ENCODE measurements at regions not wholly inside any gene's neighbourhood (a gene's known extent, or its start where the extent isn't known, plus 50 kb on each side); places are given as distances from the start of the nearest gene placed in this dataset.

DNA sequence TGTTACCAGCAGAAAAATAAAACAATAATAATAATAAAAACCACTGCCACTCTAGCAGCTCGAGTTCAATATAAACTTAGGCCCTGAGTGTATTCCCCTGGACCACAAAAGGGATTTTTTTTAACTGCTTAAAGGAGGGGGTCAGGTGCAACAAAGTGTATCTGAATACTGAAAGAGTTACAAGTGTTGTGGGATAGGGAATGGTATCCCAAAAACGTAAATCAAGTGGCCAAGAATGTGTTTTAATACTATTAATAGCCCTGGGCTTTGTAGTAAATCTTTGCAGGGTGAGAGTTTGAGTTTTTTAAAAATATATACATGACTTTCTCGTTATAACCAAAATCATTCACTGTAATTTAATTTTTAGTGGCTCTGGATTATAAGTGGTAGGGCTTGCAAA is 860.1 kb upstream of the INTU start:
- DNase-seq (ENCODE audit: low read depth in 4 of 4, low spot score in 2 of 4) = no peak

- no peak for DNase-seq (ENCODE audit: low read depth in 4 of 4, low spot score in 2 of 4)
These were observed 857.2 kb upstream of the INTU start for GRCh38 chr4:126775485-126776106.

GRCh38 chr4:126776361-126776760 is 856.4 kb upstream of the INTU start:
- no peak for DNase-seq (ENCODE audit: low read depth in 4 of 4, low spot score in 2 of 4)

- DNase-seq (ENCODE audit: low read depth in 4 of 4, low spot score in 2 of 4) = no peak
These were observed 855.1 kb upstream of the INTU start for GRCh38 chr4:126777649-126778048.

DNA sequence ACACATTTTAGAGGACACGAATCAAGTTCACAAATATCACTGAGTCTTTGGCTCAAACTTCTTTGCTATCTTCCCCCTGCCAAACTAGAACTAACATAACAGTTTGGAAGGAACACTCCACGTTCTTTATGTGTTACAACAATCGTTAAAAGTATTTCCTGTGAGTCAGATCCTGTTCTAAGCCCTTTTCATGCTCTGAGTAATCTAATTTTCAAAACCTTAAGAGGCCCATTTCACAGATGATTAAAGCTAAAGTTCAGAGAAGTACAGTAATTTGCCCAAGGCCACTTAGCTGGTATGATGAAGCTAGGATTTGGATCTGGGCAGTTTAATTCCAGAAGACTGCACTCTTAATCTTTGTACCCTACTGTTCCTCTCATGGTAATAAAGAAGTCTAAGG is 854.4 kb upstream of the INTU start:
- no peak for DNase-seq (ENCODE audit: low read depth in 4 of 4, low spot score in 2 of 4)

DNA sequence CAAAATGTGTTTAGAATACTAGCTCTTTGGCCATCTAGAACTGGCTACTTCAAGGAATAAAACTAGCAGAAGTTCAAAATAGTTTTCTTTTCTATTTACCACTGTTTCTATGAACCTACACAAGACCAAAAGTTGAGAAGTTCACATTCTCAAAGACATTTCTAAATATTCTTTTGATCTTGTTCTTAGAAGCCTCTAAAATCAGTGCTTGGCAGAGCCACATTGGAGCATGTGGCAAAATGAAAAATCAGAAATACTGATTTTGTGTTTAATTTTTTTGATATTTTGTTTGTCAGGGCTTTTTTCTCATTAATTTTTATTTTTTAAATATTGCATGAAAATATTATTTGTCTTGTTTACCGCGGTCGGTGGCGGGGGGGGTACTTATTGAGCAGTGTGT is 853.8 kb upstream of the INTU start:
- DNase-seq (ENCODE audit: low read depth in 4 of 4, low spot score in 2 of 4) = no peak

DNA sequence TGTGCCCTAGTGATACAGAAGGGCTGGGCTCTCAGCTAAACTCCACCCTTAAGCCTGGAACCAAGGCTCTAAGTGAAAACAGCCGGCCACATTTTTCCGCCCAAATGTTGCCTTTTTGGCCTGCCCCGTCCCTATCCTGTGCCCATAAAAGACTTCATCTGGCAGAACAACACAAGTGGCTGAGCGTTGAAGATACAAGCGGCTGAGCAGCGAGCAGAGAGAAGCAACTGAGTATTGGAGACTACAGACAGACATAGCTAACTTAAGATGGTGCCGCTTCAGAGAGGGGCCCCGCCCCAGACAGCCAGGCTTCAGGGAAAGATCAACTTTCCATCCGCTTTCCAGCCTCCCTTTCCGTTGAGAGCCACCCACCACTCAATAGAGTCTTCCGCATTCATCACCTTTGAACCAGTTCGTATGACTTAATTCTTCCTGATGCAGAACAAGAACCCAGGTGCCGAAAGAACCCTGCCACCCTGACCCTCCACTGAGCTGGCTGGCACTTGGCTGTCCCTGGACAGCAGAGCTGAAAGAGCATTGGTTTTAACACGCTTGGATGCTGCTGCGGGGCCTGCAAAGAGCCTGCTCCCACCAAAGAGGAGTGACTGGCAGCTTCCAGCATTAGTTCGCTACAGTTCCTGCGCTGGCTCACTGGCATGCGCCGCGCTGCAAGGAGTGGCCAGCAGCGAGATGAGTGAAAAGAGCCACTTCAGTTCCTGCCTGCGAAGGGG is 853.2 kb upstream of the INTU start:
- DNase-seq (ENCODE audit: low read depth in 4 of 4, low spot score in 2 of 4) = no peak

DNA sequence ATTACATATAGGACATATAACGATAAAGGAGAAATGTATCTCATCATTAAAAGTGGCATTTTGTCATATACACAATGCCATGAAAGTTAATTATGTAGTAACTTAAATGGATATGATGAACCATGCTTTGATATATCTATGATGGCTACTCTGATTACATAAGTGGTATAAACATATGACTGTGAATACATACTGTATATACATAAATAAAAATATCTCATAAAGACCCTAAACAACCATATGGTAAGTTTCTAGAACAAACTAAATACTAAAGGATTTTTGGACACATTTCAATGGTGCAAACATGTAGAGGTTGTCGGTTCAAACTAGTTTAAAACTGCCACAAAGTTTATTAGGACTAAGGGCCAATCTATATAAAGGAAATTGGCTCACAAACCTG is 849.6 kb upstream of the INTU start:
- no peak for DNase-seq (ENCODE audit: low read depth in 4 of 4, low spot score in 2 of 4)

GRCh38 chr4:126784966-126785580 is 847.7 kb upstream of the INTU start:
- no peak for DNase-seq (ENCODE audit: low read depth in 4 of 4, low spot score in 2 of 4)

GRCh38 chr4:126790633-126791032 is 842.1 kb upstream of the INTU start:
- DNase-seq (ENCODE audit: low read depth in 4 of 4, low spot score in 2 of 4) = no peak

- DNase-seq (ENCODE audit: low read depth in 4 of 4, low spot score in 2 of 4) = no peak
These were observed 838.4 kb upstream of the INTU start for GRCh38 chr4:126794363-126794762.

GRCh38 chr4:126798214-126798613 is 834.5 kb upstream of the INTU start:
- no peak for DNase-seq (ENCODE audit: low read depth in 4 of 4, low spot score in 2 of 4)

DNA sequence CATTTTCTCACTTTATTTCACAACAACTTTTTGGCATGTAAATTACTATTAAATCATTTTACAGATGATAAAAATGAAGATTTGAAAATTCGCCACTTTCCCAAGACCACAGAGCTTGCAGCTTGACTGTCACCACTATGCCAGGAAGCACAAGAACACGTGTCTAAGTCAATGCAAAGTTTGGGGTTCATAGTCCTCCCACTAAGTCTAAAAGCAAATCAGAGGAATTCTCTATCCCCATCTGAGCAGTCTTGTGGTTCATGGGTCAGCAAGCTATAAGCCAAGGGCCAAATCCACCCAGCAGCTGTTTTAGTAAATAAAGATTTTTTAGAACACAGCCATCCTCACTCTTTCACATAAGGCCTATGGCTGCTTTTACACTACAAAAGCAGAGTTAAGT is 833.3 kb upstream of the INTU start:
- no peak for DNase-seq (ENCODE audit: low read depth in 4 of 4, low spot score in 2 of 4)

DNA sequence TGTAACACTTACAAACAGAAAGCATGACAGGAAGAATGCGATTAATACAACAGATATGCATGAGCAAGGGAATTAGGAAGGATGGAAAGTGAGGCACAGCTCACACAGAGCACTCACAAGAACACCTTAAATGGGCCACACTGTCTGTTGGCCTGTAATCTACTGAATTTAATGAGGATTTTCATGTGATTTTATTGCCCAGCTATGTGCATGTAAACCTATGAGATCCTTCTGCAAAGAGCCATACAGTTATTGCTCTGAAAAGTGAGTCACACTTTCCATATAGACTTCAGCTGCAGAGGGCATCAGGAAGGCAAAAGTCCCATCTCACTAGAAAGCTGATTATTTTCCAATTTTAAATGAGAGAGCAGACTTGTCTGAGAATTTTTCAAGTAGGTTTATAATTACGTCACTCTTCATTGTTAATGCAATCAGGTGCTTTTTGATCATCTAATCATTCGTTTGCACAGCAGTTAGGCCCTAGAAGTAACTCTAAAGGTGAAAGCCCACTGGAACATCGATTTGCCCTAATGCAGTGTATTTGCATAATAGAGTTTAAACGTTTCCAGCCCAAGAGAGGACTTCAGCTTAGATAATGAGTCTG is 832.7 kb upstream of the INTU start:
- DNase-seq (ENCODE audit: low read depth in 4 of 4, low spot score in 2 of 4) = no peak

DNA sequence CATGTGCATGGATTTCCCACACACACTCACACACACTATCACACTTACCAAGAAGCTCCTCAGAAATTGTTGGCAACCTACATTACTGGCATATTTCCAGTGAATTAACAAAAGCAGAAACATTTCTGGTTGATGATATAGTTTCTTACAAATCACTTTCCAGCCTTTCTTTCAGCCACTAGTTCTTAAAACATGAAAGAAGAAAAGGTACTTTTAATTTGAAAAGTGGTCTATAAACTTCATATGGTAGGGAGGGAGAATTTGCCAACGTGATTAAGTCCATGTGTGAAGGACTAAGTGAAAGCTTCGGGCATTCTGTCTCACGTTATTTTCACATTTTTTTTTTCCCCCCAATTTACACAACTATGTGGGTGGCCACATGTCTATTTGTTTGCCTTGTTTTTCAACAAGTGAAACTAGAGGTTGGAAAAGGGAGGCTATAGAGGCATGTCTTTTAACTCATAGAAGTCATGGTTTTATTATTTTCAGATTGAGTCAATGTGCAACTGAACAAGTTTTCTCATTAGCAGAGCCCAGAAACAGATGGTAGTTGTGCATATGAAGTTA is 832.1 kb upstream of the INTU start:
- no peak for DNase-seq (ENCODE audit: low read depth in 4 of 4, low spot score in 2 of 4)

DNA sequence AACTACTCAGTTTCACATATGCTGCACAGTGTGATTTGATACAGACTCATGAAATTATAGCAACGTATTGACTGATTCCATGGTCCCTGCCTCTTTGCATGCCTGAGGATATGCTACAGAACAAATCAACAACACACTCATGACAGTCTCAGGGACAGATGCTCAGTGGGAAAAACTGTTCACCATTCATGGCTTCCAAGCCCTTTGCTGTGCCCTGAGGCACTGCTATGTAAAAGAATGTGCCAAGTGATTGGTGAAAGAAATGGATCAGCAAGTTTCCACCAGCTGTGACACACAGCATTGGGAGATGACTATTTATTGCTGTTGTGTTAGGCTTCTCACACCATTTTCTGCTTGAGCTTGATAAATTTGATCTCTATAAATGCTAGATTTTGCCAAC is 825.6 kb upstream of the INTU start:
- no peak for DNase-seq (ENCODE audit: low read depth in 4 of 4, low spot score in 2 of 4)

DNA sequence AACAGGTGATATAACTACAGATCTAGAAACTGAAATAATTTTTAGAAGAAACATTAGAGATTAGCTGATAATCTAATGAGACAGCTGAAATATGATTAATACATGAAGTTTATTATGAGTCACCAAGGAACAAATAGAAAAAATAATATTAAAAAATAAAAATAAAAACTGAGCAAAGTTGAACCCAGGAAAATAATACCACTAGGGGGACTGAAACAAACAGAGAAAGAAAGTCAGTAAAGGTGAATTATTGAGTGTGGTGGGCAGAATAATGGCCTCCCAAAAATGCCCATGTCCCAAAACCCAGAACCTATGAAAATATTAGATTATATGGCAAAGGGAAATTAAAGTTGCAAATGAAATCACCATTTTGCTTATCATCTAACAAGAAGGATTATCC is 820.7 kb upstream of the INTU start:
- no peak for DNase-seq (ENCODE audit: low read depth in 4 of 4, low spot score in 2 of 4)

DNA sequence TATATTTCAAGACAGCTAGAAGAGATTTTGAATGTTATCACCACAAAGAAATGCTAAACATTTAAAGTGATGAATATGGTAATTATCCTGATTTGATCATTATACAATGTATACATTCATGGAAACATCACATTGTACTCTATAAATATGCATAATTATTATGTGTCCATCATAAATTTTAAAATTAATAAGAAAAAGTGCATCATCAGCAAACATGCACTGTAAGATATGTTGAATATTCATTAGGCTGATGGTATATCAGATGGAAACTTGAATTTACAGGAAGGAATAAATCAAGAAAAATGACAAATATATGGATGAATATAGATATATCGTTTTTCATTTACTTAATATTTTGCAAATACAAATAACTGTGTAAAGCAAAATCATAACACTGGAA is 812.1 kb upstream of the INTU start:
- DNase-seq (ENCODE audit: low read depth in 4 of 4, low spot score in 2 of 4) = no peak

GRCh38 chr4:126821152-126821551 is 811.6 kb upstream of the INTU start:
- DNase-seq (ENCODE audit: low read depth in 4 of 4, low spot score in 2 of 4) = no peak

- no peak for DNase-seq (ENCODE audit: low read depth in 4 of 4, low spot score in 2 of 4)
These were observed 807.7 kb upstream of the INTU start for GRCh38 chr4:126825083-126825482.

DNA sequence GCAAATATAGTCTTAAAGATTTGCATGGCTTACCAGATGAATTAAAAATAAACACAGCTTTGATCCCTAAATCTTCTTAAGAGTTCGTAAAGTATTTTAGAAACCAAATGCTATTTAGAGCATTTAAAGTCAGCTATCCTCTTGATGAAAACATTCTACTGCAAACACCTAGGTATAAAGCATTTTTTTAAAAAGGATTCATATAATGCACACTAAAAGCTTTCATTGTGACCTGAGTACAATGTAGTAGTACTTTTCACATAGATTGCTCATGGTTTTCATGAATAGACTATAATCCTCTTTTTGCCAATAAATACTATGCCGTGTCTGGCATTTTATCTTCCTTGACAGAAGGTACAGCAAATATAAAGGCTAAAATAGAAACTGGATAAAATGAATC is 805.1 kb upstream of the INTU start:
- no peak for DNase-seq (ENCODE audit: low read depth in 4 of 4, low spot score in 2 of 4)

DNA sequence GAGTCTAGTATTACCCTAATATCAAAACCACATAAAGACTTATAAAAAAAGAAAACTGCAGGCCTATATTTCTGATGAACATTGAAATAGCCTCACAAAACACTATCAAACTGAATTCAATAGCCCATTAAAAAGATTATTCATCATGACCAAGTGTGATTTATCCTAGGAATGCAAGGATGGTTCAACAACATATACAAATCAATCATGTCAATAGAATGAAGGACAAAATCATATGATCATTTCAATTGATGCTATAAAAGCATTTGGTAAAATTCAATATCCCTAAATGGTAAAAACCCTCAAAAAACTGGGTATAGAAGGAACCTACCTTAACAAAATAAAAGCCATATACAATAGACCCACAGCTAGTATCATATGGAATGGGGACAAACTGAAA is 797.9 kb upstream of the INTU start:
- DNase-seq (ENCODE audit: low read depth in 4 of 4, low spot score in 2 of 4) = no peak
